ENCODE measurements at regions not wholly inside any gene's neighbourhood (a gene's known extent, or its start where the extent isn't known, plus 50 kb on each side); places are given as distances from the start of the nearest gene placed in this dataset.

DNA sequence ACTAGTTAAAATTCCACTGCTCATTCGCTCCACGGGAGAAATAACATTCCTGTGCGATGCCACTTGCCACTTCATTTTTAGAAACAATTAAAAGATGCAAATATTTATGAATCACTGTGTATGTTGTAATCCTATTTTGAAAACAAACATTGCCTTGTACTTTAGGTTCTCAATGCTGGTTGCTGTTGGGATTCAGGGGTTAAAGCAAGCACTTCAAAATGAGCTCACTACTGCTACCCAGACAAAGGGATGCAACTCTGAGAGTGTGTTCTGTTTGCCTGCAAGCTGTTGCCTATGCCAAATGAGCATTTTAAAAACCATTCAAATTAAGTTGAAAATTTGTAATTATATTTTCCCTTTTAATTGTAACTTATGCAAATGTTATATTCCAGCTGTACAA, 87.5 kb downstream of the RWDD3 start:
- Histone ChIP-seq H3K79me2 (ENCODE audit: control insufficient read depth, insufficient read depth, low read length) (no peaks in the 10 kb centered on the region), H3K36me3 (ENCODE audit: control insufficient read depth in 2 of 2, extremely low read depth in 1 of 2, insufficient read depth in 2 of 2, low read length in 2 of 2) (no peaks in the 10 kb centered on the region), H3K9me1 (replicated peaks; ENCODE audit: control insufficient read depth, extremely low read depth, insufficient read depth, low read length) (no peaks in the 10 kb centered on the region), H3K4me3 (replicated peaks in 1 of 3; ENCODE audit: insufficient read depth in 1 of 3, low read depth in 1 of 3, low read length in 3 of 3) (no peak overlapping the region), H3K4me1 (ENCODE audit: control insufficient read depth, extremely low read depth, insufficient read depth, low read length) (no peaks in the 10 kb centered on the region), H3K9me3 (replicated peaks; ENCODE audit: control insufficient read depth, insufficient read depth, low read length) (no peaks in the 10 kb centered on the region), H3K27ac (ENCODE audit: insufficient read depth, low read depth, low read length) (no peak overlapping the region), H4K20me1 (replicated peaks; ENCODE audit: control insufficient read depth, extremely low read depth, insufficient read depth, low read length) (no peaks in the 10 kb centered on the region), H2AFZ (ENCODE audit: low read depth, low read length) (no peak overlapping the region), H3K4me2 (ENCODE audit: insufficient read depth, low read length) (no peak overlapping the region), H3K27me3 (ENCODE audit: control insufficient read depth in 2 of 2, insufficient read depth in 2 of 2, low read length in 2 of 2) (no peaks in the 10 kb centered on the region), H3K9ac (replicated peaks; ENCODE audit: extremely low read depth, insufficient read depth, low read length) (no peak overlapping the region)
- dilution Hi-C loops (cut with MboI; ENCODE audit: extremely low pct_ligation_motif_present, low sequenced_read_pairs) (no loop called here), intact Hi-C loops (cut with micrococcal nuclease) (no loop called here)
- FAIRE-seq (no peak), DNase-seq (ENCODE audit: low read depth, low spot score) (no peak)
- TF ChIP-seq JUN (IDR thresholded peaks at IDR 0.05; ENCODE audit: borderline replicate concordance, insufficient read depth, insufficient read length, low read depth), result no peak
- TF ChIP-seq MYC (IDR thresholded peaks at IDR 0.05; ENCODE audit: low read depth, low read length), result no peak
- TF ChIP-seq POLR2AphosphoS5 (IDR thresholded peaks at IDR 0.05; ENCODE audit: insufficient read depth, low read depth, low read length), result no peak
- TF ChIP-seq EZH2 (IDR thresholded peaks at IDR 0.05; ENCODE audit: borderline replicate concordance, low read depth, low read length, severe bottlenecking), result no peak
- TF ChIP-seq GATA2 (IDR thresholded peaks at IDR 0.05; ENCODE audit: insufficient read depth, insufficient read length, low read depth, low read length), result no peak
- TF ChIP-seq, protein P1, sequence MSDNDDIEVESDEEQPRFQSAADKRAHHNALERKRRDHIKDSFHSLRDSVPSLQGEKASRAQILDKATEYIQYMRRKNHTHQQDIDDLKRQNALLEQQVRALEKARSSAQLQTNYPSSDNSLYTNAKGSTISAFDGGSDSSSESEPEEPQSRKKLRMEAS (IDR thresholded peaks at IDR 0.05; ENCODE audit: insufficient read depth, insufficient read length), result no peak
- TF ChIP-seq, protein P2, sequence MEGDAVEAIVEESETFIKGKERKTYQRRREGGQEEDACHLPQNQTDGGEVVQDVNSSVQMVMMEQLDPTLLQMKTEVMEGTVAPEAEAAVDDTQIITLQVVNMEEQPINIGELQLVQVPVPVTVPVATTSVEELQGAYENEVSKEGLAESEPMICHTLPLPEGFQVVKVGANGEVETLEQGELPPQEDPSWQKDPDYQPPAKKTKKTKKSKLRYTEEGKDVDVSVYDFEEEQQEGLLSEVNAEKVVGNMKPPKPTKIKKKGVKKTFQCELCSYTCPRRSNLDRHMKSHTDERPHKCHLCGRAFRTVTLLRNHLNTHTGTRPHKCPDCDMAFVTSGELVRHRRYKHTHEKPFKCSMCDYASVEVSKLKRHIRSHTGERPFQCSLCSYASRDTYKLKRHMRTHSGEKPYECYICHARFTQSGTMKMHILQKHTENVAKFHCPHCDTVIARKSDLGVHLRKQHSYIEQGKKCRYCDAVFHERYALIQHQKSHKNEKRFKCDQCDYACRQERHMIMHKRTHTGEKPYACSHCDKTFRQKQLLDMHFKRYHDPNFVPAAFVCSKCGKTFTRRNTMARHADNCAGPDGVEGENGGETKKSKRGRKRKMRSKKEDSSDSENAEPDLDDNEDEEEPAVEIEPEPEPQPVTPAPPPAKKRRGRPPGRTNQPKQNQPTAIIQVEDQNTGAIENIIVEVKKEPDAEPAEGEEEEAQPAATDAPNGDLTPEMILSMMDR (IDR thresholded peaks at IDR 0.05; ENCODE audit: extremely low read depth in 1 of 2, insufficient read depth in 1 of 2, low read depth in 1 of 2, low read length in 2 of 2), result no peak
- TF ChIP-seq FOS (IDR thresholded peaks at IDR 0.05; ENCODE audit: borderline replicate concordance, insufficient read depth, low read length), result no peak
- no TSS peak for BruUV-seq (replicated peaks)
- CTCF ChIA-PET, result no interaction called here
- POLR2A ChIA-PET, result no interaction called here

Data from endothelial cell of umbilical vein (primary cell).